HepG2 (cell line): ENCODE measurements at regions not wholly inside any gene's neighbourhood (a gene's known extent, or its start where the extent isn't known, plus 50 kb on each side); places are given as distances from the start of the nearest gene placed in this dataset.

Experiments used
- BCLAF1 ChIP-seq: fragments of 450-650 bp; IDR thresholded peaks from 2 replicates; pipeline ENCODE4 v1.6.1; 2017; ENCODE audit warnings: mild to moderate bottlenecking
- DMAP1 ChIP-seq: IDR thresholded peaks from 2 replicates; pipeline ENCODE4 v1.6.1; 2016
- EZH2 ChIP-seq: conservative IDR thresholded peaks from 2 replicates; pipeline ENCODE4 v1.6.1; 2012; ENCODE audit warnings: mild to moderate bottlenecking, low read depth, low read length, moderate library complexity
- FOXC1 ChIP-seq: sonication (generic); formaldehyde crosslinking; IDR thresholded peaks from 2 replicates; pipeline ENCODE4 v1.8.0; 2022; ENCODE audit warnings: mild to moderate bottlenecking, missing genetic modification reagents, borderline replicate concordance
- FOXK1 ChIP-seq: sonication (generic); formaldehyde crosslinking; IDR thresholded peaks from 2 replicates; pipeline ENCODE4 v1.4.0; 2020; ENCODE audit warnings: low read depth, missing genetic modification reagents, borderline replicate concordance
- HNF4A ChIP-seq: sonication (generic); formaldehyde crosslinking; IDR thresholded peaks from 2 replicates; pipeline ENCODE4 v1.4.0; 2020; ENCODE audit warnings: missing genetic modification reagents
- HNRNPUL1 ChIP-seq: fragments of 200-400 bp; formaldehyde crosslinking; IDR thresholded peaks from 2 replicates; pipeline ENCODE4 v1.6.1; 2017; ENCODE audit warnings: low read depth, mild to moderate bottlenecking, low read length, moderate library complexity
- JDP2 ChIP-seq: sonication (generic); formaldehyde crosslinking; IDR thresholded peaks from 2 replicates; pipeline ENCODE4 v1.8.1; 2022; ENCODE audit warnings: missing genetic modification reagents, borderline replicate concordance
- MAF1 ChIP-seq: sonication (generic); formaldehyde crosslinking; IDR thresholded peaks from 2 replicates; pipeline ENCODE4 v1.5.0; 2020; ENCODE audit warnings: missing genetic modification reagents, borderline replicate concordance
- MIXL1 ChIP-seq: IDR thresholded peaks from 2 replicates; pipeline ENCODE4 v1.6.1; 2016
- SALL1 ChIP-seq: sonication (generic); formaldehyde crosslinking; IDR thresholded peaks from 2 replicates; pipeline ENCODE4 v1.8.0; 2022; ENCODE audit warnings: mild to moderate bottlenecking, missing genetic modification reagents
- SMAD1 ChIP-seq: sonication (generic); formaldehyde crosslinking; IDR thresholded peaks from 2 replicates; pipeline ENCODE4 v1.4.0; 2020; ENCODE audit warnings: missing genetic modification reagents, low read depth, mild to moderate bottlenecking, borderline replicate concordance
- SOX13 ChIP-seq, 3 experiments: fragments of 450-650 bp in 1 of 3; sonication (generic) in 1 of 3; formaldehyde crosslinking in 1 of 3; IDR thresholded peaks in 2 of 3; conservative IDR thresholded peaks in 1 of 3; 2 replicates each; pipeline versions ENCODE4 v1.5.0 to v1.6.1; 2016 to 2020; ENCODE audit warnings: antibody characterized with exemption in 1 of 3, mild to moderate bottlenecking in 1 of 3, missing compliant biosample characterization in 1 of 3, missing genetic modification reagents in 1 of 3, moderate library complexity in 1 of 3
- SOX6 ChIP-seq, 2 experiments: fragments of 450-650 bp in 1 of 2; sonication (generic) in 1 of 2; formaldehyde crosslinking in 1 of 2; IDR thresholded peaks; 2 replicates each; pipeline versions ENCODE4 v1.4.0 to v1.6.1; 2017 to 2020; ENCODE audit warnings: antibody characterized with exemption in 1 of 2, mild to moderate bottlenecking in 1 of 2, missing genetic modification reagents in 1 of 2
- TCF7L2 ChIP-seq: IDR thresholded peaks from 2 replicates; pipeline ENCODE4 v1.6.1; 2011; ENCODE audit warnings: mild to moderate bottlenecking, low read depth, low read length, moderate library complexity
- ZFP37 ChIP-seq: sonication (generic); formaldehyde crosslinking; IDR thresholded peaks from 2 replicates; pipeline ENCODE4 v1.4.0; 2020; ENCODE audit warnings: missing genetic modification reagents, borderline replicate concordance
- ZNF12 ChIP-seq: sonication (generic); formaldehyde crosslinking; IDR thresholded peaks from 2 replicates; pipeline ENCODE4 v1.5.0; 2020; ENCODE audit warnings: missing genetic modification reagents
- ZNF121 ChIP-seq: sonication (generic); formaldehyde crosslinking; IDR thresholded peaks from 2 replicates; pipeline ENCODE4 v1.5.0; 2020; ENCODE audit warnings: mild to moderate bottlenecking, missing genetic modification reagents
- ZNF510 ChIP-seq: sonication (generic); formaldehyde crosslinking; IDR thresholded peaks from 2 replicates; pipeline ENCODE4 v1.4.0; 2020; ENCODE audit warnings: low read depth, mild to moderate bottlenecking, missing genetic modification reagents
- ZNF878 ChIP-seq: sonication (generic); formaldehyde crosslinking; IDR thresholded peaks from 2 replicates; pipeline ENCODE4 v1.8.1; 2023; ENCODE audit warnings: mild to moderate bottlenecking, missing genetic modification reagents, moderate library complexity

DNA sequence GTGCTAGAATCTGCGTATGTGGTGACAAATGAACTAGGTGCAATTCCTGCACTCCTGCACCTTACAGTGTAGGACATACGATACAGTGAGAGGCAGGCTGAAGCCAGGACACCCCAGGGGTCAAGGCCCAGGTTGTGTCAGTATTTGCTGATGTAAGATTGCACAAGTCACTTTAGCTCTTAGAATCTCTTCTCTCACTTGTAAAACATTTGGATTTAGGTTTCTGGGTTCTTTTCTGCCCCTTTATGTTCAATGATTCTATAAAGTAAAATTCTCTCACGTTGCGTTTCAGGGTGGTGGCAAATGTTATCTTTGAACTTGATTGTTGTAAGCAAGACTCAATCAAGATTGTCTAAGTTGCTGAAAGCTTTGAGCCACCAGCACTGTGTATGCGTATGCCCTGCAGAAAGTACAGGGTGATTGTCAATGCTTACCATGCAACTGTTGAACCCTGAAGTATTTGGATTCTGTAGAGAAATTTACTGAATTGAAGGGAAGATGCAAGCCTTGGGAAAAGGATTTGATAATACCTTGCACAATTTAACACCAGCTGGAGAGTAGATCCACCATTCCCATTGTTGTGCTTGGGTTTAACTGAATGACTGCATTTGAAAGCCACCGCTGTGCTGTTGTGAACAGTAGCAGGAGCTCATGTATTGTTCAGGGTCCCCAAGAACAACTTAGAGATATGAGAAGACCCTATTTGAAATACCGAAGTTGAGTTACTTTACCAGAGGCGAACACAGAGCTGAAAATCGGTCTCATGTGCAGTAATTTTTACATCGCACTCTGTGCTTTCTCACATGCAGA, 106.1 kb upstream of the CITED2 start (continued):
- TF ChIP-seq SOX13 (IDR thresholded peaks at IDR 0.05) (no peak), SOX13 (CRISPR knock-in tag; conservative IDR thresholded peaks at IDR 0.05 in 1 of 2, IDR thresholded peaks at IDR 0.05 in 1 of 2) (peak in 1 of 2 experiments; percentile 94; a peak in 2 of 4 replicates), SALL1 (peak; percentile 97), DMAP1 (no peak; the same call in 1 of the 2 replicates), SMAD1 (CRISPR knock-in tag) (no peak), FOXC1 (CRISPR knock-in tag) (0 out of 2 replicates have a peak, but pooled peaks have one; percentile 57), ZFP37 (CRISPR knock-in tag) (no peak), HNRNPUL1 (no peak), ZNF12 (CRISPR knock-in tag) (peak; percentile 89; the same call in 1 of the 2 replicates), SOX6 (IDR thresholded peaks at IDR 0.05) (no peak), SOX6 (CRISPR knock-in tag; IDR thresholded peaks at IDR 0.05) (peak; percentile 92), HNF4A (CRISPR knock-in tag) (peak; percentile 97), JDP2 (CRISPR knock-in tag) (no peak; the same call in 1 of the 2 replicates), EZH2 (no peak), MAF1 (0 out of 2 replicates have a peak, but pooled peaks have one; percentile 38), TCF7L2 (no peak), BCLAF1 (no peak), ZNF878 (0 out of 2 replicates have a peak, but pooled peaks have one; percentile 52), ZNF510 (CRISPR knock-in tag) (no peak), MIXL1 (CRISPR knock-in tag) (peak; percentile 90), FOXK1 (CRISPR knock-in tag) (peak; percentile 70; the same call in 1 of the 2 replicates), ZNF121 (CRISPR knock-in tag) (no peak)
